Hepatocyte (in vitro differentiated cells): ENCODE measurements at regions not wholly inside any gene's neighbourhood (a gene's known extent, or its start where the extent isn't known, plus 50 kb on each side); places are given as distances from the start of the nearest gene placed in this dataset.
A peak's percentile ranks its signal among the peaks of the same experiment; 100 is the strongest.
"Not testable (repeated sequence)": the region's sequence is repeated elsewhere in the genome, so short reads cannot be mapped to it uniquely, and the experiment has no call there.

ENCODE experiments used
- DNase-seq: peaks from one replicate; pipeline ENCODE4 v3.0.0-alpha.2; 2016; ENCODE audit warnings: low spot score
- H2AFZ ChIP-seq: fragments of 200-600 bp; sonication (generic); 2 replicates; pipeline ENCODE4 v1.6.0; 2016; ENCODE audit warnings: antibody characterized with exemption, mild to moderate bottlenecking
- H3K27ac ChIP-seq: fragments of 200-600 bp; sonication (generic); 2 replicates; pipeline ENCODE4 v1.5.1; 2016; ENCODE audit warnings: mild to moderate bottlenecking
- H3K27me3 ChIP-seq: fragments of 200-600 bp; sonication (generic); 2 replicates; pipeline ENCODE4 v1.6.1; 2016
- H3K36me3 ChIP-seq: fragments of 200-600 bp; sonication (generic); replicated peaks from 2 replicates; pipeline ENCODE4 v1.5.1; 2016; ENCODE audit warnings: low read depth; ENCODE audit not compliant: insufficient read depth
- H3K4me1 ChIP-seq: fragments of 200-600 bp; sonication (generic); 2 replicates; pipeline ENCODE4 v1.5.1; 2016; ENCODE audit warnings: mild to moderate bottlenecking, moderate library complexity; ENCODE audit not compliant: insufficient read depth
- H3K4me2 ChIP-seq: fragments of 200-600 bp; sonication (generic); 2 replicates; pipeline ENCODE4 v1.6.0; 2016
- H3K4me3 ChIP-seq: fragments of 200-600 bp; sonication (generic); 2 replicates; pipeline ENCODE4 v1.5.1; 2016; ENCODE audit warnings: mild to moderate bottlenecking
- H3K79me2 ChIP-seq: fragments of 200-600 bp; sonication (generic); 2 replicates; pipeline ENCODE4 v1.6.0; 2017; ENCODE audit warnings: mild to moderate bottlenecking
- H3K9me2 ChIP-seq: fragments of 200-600 bp; sonication (generic); replicated peaks from 2 replicates; pipeline ENCODE4 v1.6.0; 2017; ENCODE audit warnings: mild to moderate bottlenecking; ENCODE audit not compliant: insufficient read depth
- H3K9me3 ChIP-seq: fragments of 200-600 bp; sonication (generic); 2 replicates; pipeline ENCODE4 v1.5.1; 2016; ENCODE audit warnings: low read depth, mild to moderate bottlenecking
- H4K20me1 ChIP-seq: fragments of 200-600 bp; sonication (generic); 2 replicates; pipeline ENCODE4 v1.6.0; 2016; ENCODE audit warnings: mild to moderate bottlenecking; ENCODE audit not compliant: insufficient read depth, poor library complexity, severe bottlenecking
- CTCF ChIP-seq: fragments of 200-600 bp; sonication (generic); IDR thresholded peaks from 2 replicates; pipeline ENCODE4 v1.5.1; 2016; ENCODE audit warnings: antibody characterized with exemption, mild to moderate bottlenecking; ENCODE audit not compliant: poor library complexity
- EZH2 ChIP-seq: fragments of 200-600 bp; sonication (generic); IDR thresholded peaks from 2 replicates; pipeline ENCODE4 v1.6.1; 2016; ENCODE audit warnings: antibody characterized with exemption, mild to moderate bottlenecking, borderline replicate concordance
- EZH2phosphoT487 ChIP-seq: fragments of 200-600 bp; sonication (generic); IDR thresholded peaks from one replicate; pipeline ENCODE4 v1.6.1; 2018; ENCODE audit warnings: antibody characterized with exemption, mild to moderate bottlenecking, low read depth, moderate library complexity; ENCODE audit not compliant: unreplicated experiment, severe bottlenecking
- WGBS: methylation state at CpG from one replicate; pipeline ENCODE4 v1.1.6; 2016; ENCODE audit warnings: low lambda C conversion rate; ENCODE audit errors: missing lambda C conversion rate; 5-methylcytosine and 5-hydroxymethylcytosine counted together

GRCh38 chr4:81722290-81722851 is 250.7 kb upstream of the RASGEF1B start:
- peak; percentile 56 for DNase-seq
- Histone ChIP-seq H3K27me3 (no peaks in the 10 kb centered on the region), H3K4me3 (no peak overlapping the region), H3K36me3 (no peaks in the 10 kb centered on the region), H3K9me3 (no peaks in the 10 kb centered on the region), H3K79me2 (no peaks in the 10 kb centered on the region), H4K20me1 (no peaks in the 10 kb centered on the region), H2AFZ (no peak overlapping the region), H3K27ac (peak overlapping the region; percentile 87), H3K9me2 (no peaks in the 10 kb centered on the region), H3K4me2 (peak overlapping the region; percentile 68), H3K4me1 (peaks cover 28% of the 10 kb centered on the region)
- TF ChIP-seq EZH2phosphoT487 (no peak), CTCF (no peak), EZH2 (no peak)
- WGBS = 48% methylated on average over 9 of the region's 9 CpGs

GRCh38 chr4:81715757-81716156 is 244.1 kb upstream of the RASGEF1B start:
- Histone ChIP-seq H3K9me2 (no peaks in the 10 kb centered on the region), H3K79me2 (no peaks in the 10 kb centered on the region), H3K4me1 (peaks cover 12% of the 10 kb centered on the region), H3K27ac (no peak overlapping the region), H2AFZ (no peak overlapping the region), H3K4me3 (no peak overlapping the region), H3K9me3 (no peaks in the 10 kb centered on the region), H4K20me1 (no peaks in the 10 kb centered on the region), H3K27me3 (no peaks in the 10 kb centered on the region), H3K4me2 (peak overlapping the region; percentile 32), H3K36me3 (no peaks in the 10 kb centered on the region)
- 68% methylated on average over 5 of the region's 5 CpGs for WGBS
- DNase-seq = no peak
- TF ChIP-seq CTCF = no peak
- TF ChIP-seq EZH2 = no peak
- TF ChIP-seq EZH2phosphoT487 = no peak

- not testable (repeated sequence) for H4K20me1 ChIP-seq, H3K27ac ChIP-seq, H3K79me2 ChIP-seq, H3K9me2 ChIP-seq, H3K4me3 ChIP-seq, H3K27me3 ChIP-seq, H3K9me3 ChIP-seq, H3K36me3 ChIP-seq, H2AFZ ChIP-seq
- peak; percentile 40 for DNase-seq
- WGBS = 16% methylated on average over 8 of the region's 8 CpGs
- peaks cover 12% of the 10 kb centered on the region for H3K4me1 ChIP-seq
- peak overlapping the region; percentile 32 for H3K4me2 ChIP-seq
These were observed 243.7 kb upstream of the RASGEF1B start for GRCh38 chr4:81715357-81715756.

- H3K9me3 ChIP-seq = no peaks in the 10 kb centered on the region
- H2AFZ ChIP-seq = no peak overlapping the region
- H3K27me3 ChIP-seq = no peaks in the 10 kb centered on the region
- H3K4me1 ChIP-seq = peaks cover 12% of the 10 kb centered on the region
- H4K20me1 ChIP-seq = no peaks in the 10 kb centered on the region
- no peak for DNase-seq
- WGBS = 89% methylated on average over 4 of the region's 4 CpGs
- no peaks in the 10 kb centered on the region for H3K9me2 ChIP-seq
- no peaks in the 10 kb centered on the region for H3K79me2 ChIP-seq
- no peak overlapping the region for H3K27ac ChIP-seq
- no peak for TF ChIP-seq CTCF
- no peak for TF ChIP-seq EZH2phosphoT487
- TF ChIP-seq EZH2 = no peak
- H3K4me3 ChIP-seq = no peak overlapping the region
- H3K36me3 ChIP-seq = no peaks in the 10 kb centered on the region
- no peak overlapping the region for H3K4me2 ChIP-seq
These were observed 242.6 kb upstream of the RASGEF1B start for GRCh38 chr4:81714291-81714690.
